ENCODE measurements at regions not wholly inside any gene's neighbourhood (a gene's known extent, or its start where the extent isn't known, plus 50 kb on each side); places are given as distances from the start of the nearest gene placed in this dataset.

DNA sequence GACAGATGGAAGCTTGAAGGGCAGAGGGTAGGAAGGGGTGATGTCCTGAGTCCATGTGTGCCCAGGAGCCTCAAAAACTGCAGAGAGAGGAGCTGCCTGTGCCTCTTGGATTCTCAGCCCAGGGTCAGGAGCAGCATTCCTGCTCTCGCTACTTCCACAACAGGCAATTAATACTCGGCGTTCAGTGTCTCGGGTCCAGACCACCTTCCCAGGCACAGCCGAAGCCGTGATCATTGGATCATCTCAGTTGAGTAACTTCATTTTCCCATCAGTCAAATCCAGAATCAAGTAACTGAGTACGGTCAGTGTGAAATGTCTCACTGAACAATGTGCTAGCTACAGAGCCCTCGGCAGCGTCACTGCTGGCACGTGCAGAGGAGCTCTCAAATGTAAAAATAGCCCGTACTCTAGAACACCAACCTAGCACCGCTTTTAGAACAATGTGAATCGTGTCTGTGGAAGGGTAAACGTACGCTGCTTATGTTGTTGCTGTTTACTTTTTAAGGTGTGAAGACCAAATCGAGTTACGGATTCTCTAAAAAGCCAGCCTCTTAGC, 63.5 kb upstream of the IRX4 start:
- intact Hi-C loops (cut with micrococcal nuclease) = no loop called here

DNA sequence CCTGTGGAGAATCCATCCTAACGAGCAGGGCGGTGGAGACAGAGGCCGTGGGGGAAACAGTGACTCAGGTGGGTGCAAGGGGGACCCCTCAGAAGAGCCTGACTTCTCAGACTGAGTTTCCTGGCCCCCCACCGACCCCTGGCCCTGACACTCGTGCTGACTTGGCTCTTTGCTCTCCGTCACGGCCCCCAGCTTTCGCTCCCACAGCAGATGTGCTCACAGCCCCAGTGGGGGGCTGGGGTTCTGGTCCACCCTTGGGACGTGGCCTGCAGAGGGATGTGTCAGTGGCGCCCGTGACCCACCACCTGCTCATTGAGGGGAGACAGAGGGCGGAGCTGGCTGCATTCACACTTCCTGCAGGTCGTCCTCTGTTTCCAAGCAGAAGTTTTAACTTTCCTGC, 62.9 kb upstream of the IRX4 start:
- intact Hi-C loops (cut with micrococcal nuclease) = no loop called here

DNA sequence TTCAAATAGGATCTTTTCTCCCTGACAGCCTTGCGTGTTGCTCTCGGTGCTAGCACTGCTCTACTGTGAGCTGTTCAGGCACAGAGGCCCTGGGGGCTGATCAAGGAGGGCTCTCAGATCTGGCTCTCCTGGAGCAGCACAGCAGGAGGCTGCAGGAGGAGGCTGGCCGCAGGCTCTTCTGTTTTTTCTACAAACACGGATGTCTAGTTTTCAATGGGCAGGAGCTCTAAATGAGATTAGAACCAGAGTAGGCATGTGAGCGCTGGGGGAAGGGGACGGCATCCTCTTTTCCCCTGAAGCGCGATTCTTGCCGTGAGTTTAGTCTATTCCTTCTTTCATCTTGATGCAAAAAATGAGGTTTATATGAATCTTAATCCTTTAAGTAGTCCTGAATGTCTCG, 61.7 kb upstream of the IRX4 start:
- intact Hi-C loops (cut with micrococcal nuclease) = loop anchor here (5.0 kb wide), 1 partner anchor 207 kb away; no protein-coding TSS in a partner anchor

DNA sequence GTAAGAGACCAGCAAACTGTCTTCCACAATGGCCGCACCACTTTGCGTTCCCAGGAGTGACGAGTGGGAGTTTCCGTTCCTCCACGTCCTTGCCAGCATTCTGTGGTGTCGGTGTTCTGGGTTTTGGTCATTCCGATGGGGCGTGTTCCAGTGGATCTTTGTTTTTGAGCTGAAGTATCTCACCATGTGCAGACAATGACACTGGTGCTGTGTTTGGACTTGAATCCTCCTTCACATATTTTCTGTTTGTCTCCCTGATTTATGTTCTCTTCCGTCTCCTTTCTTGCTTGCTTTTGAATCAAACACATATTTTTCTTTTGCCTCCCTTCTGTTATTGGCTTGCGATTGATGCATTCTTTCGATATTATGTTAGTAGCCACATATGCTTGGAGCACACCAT, 60.8 kb upstream of the IRX4 start:
- intact Hi-C loops (cut with micrococcal nuclease) = loop anchor here (5.0 kb wide), 1 partner anchor 206 kb away; no protein-coding TSS in a partner anchor

DNA sequence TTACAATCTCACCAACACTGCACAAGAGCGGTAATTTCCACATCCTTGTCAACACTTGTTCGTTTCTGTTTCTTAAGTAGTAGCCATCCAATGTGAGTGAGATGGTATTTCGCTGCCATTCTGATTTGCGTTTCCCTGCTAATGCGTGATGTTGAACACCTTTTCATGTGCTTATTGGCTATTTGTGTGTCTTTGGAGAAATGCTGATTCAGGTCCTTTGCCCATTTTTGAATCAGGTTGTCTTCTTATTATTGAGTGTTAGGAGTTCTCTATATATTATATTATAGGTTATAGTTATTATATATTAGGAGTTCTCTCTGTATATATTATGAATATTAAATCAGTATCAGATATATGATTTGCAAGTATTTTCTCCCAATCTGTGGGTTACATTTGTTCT, 59.9 kb upstream of the IRX4 start:
- intact Hi-C loops (cut with micrococcal nuclease) = loop anchor here (5.0 kb wide), 1 partner anchor 205 kb away; no protein-coding TSS in a partner anchor

DNA sequence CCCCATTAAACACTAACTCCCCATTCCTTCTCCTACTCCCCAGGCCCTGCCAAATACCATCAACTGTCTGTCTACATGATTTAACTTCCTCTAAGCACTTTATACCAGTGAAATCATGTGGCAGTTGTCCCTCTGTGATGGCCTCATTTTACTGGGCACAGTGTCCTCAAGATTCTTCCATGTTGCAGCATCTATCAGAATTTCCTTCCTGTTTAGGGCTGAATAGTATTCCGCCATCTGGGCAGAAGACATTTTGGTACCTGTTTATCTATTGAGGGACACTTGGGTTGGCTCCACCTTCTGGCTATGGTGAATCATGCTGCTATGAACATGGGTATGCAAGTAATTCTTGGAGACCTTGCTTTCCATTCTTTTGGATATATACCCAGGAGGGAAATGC, 59.4 kb upstream of the IRX4 start:
- intact Hi-C loops (cut with micrococcal nuclease) = loop anchor here (5.0 kb wide), 1 partner anchor 205 kb away; no protein-coding TSS in a partner anchor

DNA sequence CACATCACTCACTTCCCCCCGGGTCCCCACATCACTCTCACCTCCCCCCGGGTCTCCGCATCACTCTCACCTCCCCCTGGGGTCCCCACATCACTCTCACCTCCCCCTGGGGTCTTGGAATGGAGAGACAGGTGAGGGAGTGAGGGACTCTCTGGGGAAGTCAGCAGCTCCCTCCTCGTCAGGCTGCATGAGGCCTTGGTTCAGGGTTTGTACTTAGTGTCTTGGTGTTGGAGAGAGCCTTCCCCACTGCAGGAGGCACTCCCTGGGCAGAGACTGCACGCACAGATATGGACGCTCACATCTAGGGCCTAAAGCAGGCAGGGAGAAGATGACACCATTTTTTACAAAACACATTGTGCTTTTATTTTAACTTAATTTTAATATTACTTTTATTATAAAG, 56.5 kb upstream of the IRX4 start:
- intact Hi-C loops (cut with micrococcal nuclease) = no loop called here

DNA sequence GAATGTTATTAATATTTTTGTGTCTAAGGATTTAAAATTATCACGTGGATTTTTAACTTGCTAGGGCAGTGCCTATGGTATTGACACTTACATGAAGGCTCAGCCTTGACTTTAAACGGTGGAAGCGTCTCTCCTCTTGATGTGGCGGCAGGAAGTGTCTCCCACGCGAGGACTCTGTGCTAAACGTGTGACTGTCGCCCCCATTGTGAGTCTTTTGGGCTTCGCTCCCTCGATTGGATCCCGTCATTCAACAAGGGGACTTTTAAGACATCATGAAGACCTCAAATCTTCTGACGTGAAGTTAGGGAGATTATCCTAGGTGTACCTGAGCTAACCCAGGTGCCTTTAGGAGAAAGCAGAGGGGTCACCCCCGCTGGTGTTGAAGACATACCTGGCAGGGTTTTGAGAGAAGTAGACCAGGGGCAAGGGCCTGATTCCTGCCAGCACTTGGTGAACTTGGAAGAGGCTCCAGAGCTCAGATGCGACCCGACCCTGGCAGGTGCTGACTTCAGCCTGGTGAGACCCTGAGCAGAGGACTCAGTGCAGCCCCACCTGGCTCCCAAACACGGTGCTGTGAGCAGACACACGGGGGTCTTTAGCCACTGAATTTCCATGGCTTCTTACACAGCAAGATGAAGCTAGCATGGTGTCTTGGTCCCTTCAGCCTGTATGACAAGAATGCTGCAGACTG, 55.7 kb upstream of the IRX4 start:
- intact Hi-C loops (cut with micrococcal nuclease) = no loop called here

DNA sequence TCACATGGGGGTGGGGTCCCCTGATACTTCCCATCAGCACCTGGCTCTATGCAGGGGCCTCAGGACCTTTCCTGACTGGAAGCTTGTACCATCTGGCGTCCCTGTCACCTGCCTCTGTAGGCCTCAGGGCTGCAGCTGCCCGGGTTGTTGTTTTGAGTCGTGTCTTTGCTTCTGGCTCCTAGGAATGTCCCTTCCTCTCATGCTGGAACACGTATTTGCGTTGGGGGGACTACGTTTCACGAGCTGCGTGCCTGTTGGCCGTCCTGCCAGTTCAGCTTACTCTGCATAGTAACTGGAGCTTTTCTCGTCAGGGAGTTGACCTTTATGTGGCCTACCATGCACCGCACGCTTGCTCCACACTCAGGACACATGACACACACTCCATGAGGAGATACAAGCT, 54.9 kb upstream of the IRX4 start:
- intact Hi-C loops (cut with micrococcal nuclease) = no loop called here

DNA sequence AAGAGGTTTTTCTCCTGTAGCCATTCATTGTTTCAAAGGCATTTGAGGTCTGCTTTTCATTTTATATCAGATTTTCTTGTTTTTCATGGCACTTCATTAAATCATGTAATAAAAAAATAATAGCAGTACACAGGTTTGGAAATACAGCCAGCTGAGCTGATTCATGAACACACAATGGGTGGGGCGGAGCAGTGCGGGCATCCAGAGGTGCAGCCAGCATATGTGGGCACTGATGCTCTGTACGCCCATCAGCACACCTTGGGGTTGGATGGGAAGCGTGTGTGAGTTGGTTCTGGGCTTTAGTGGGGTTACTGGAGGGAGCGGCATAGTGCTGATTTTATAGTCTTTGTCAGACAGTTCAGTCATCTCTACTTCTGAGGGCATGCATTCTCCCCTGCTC, 54.2 kb upstream of the IRX4 start:
- intact Hi-C loops (cut with micrococcal nuclease) = no loop called here

DNA sequence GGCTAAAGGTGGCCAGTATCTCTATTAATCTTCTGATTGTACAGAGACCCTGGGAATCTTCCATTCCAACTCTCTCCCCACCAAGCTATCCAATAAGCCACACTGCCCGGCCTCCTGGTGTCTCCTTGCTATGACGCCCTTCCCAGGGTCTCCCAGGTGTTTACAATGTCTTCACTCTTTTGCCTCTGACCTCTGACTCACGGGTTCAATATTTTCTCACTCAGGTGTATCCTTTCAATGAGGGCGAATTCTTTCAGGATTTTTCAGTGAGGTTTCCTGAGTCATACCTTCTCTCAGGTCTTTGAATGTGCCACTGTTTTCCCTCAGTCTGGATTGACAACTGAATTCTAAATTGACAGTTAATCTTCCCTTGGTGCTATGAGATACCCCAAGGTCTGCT, 53.7 kb upstream of the IRX4 start:
- intact Hi-C loops (cut with micrococcal nuclease) = no loop called here

DNA sequence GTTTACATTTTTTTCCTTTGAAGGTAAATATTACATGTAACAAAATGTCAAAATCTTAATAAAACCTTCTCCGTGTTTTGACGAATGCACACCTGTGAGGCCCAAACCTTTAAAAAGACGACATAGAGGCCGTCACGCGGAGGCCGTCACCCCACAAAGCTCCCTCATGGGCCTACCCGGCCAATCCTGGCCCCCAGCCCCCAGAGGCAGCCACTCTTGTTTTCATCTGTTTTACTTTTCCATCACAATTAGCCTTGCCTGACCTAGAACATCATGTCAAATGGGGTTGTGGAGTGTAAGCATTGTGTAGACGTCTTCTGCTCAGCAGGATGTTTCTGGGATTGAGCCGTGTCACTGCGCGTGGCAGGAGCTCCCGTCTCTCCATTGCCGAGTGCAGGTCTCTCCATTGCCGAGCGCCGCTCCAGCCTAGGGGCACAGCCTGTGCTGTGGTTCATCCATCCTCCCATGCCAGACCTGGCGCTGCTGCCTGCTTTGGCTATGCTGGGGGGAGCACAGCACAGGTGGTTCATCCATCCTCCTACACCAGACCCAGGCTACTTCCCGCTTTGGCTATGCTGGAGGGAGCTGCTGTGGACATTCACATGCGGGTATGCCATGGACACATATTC, 52.2 kb upstream of the IRX4 start:
- intact Hi-C loops (cut with micrococcal nuclease) = no loop called here

DNA sequence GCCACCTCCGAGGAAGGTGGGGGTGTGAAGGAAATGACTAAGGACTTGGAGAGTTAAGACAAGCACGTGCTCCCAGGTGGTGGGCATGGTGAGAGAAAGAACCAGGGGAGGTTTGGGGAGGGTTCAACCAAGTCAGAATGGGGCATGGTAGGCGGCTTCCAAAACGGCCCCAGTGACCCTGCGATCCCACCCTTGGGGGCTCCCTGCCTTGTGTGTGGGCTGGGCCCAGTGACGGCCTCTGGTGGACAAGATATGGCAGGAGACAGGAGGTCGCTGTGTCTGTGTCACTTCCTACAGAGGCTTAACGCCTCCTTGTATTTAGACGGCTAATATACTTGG, 51.3 kb upstream of the IRX4 start:
- intact Hi-C loops (cut with micrococcal nuclease) = no loop called here

DNA sequence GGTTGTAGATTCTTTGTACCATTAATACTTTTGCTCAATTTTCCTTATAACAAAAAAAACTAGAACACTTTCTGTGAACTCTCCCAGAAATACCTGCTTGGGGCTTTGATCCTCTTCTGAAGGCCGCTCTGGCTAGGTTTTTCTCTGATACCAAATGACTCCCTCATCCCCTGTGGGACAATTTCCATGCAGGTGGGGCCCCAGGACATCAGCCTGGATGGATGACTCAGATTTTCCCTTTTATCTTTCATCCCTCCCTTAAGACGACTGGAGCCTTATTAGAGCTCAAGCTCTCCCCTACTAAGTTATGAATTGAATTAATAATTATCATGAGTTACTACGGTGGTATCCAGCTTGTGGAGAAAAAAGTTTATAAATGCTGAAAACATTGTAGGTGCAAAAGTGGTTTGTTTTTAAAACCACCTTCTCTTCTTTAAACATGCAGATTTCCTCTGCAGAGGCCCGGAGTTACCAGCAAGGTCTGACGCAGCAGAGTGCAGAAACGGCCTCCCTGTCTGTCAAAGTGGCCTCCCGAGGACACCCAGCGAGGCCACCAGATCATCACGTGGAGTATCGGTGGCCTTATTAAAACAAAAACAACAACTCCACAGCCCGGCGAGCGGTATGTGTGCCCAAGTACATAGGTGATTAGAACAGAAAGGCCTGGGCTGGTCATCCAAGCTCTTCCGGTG, 50.8 kb upstream of the IRX4 start:
- intact Hi-C loops (cut with micrococcal nuclease) = no loop called here
